ENCODE measurements at regions not wholly inside any gene's neighbourhood (a gene's known extent, or its start where the extent isn't known, plus 50 kb on each side); places are given as distances from the start of the nearest gene placed in this dataset.

GRCh38 chr4:103484521-103484920, 235.3 kb downstream of the TACR3 start:
- H3K4me3 ChIP-seq: no peak overlapping the region
- H3K36me3 ChIP-seq: no peaks in the 10 kb centered on the region
- H3K27ac ChIP-seq: no peak overlapping the region
- H3K27me3 ChIP-seq: no peaks in the 10 kb centered on the region
- no peak for TF ChIP-seq POLR2AphosphoS5 (IDR thresholded peaks at IDR 0.05; ENCODE audit: insufficient read depth in 1 of 2, low read depth in 1 of 2)
- TF ChIP-seq POLR2A (IDR thresholded peaks at IDR 0.05): no peak
- TF ChIP-seq CTCF (IDR thresholded peaks at IDR 0.05): no peak
- no peaks in the 10 kb centered on the region for H3K9me3 ChIP-seq
- intact Hi-C loops (cut with DNase I): no loop called here
- DNase-seq (ENCODE audit: extremely low spot score in 2 of 2): no peak
- H3K4me1 ChIP-seq: no peaks in the 10 kb centered on the region

GRCh38 chr4:103482893-103483292, 236.9 kb downstream of the TACR3 start:
- no peak for TF ChIP-seq POLR2A (IDR thresholded peaks at IDR 0.05)
- TF ChIP-seq CTCF (IDR thresholded peaks at IDR 0.05): no peak
- TF ChIP-seq POLR2AphosphoS5 (IDR thresholded peaks at IDR 0.05; ENCODE audit: insufficient read depth in 1 of 2, low read depth in 1 of 2): no peak
- Histone ChIP-seq H3K36me3 (no peaks in the 10 kb centered on the region), H3K27me3 (no peaks in the 10 kb centered on the region), H3K27ac (no peak overlapping the region), H3K4me3 (no peak overlapping the region), H3K9me3 (no peaks in the 10 kb centered on the region), H3K4me1 (no peaks in the 10 kb centered on the region)
- intact Hi-C loops (cut with DNase I): no loop called here
- no peak for DNase-seq (ENCODE audit: extremely low spot score in 2 of 2)

GRCh38 chr4:103482471-103482870, 237.3 kb downstream of the TACR3 start:
- H3K27me3 ChIP-seq: no peaks in the 10 kb centered on the region
- no peak overlapping the region for H3K27ac ChIP-seq
- no peak for TF ChIP-seq POLR2A (IDR thresholded peaks at IDR 0.05)
- TF ChIP-seq CTCF (IDR thresholded peaks at IDR 0.05): no peak
- no peak for TF ChIP-seq POLR2AphosphoS5 (IDR thresholded peaks at IDR 0.05; ENCODE audit: insufficient read depth in 1 of 2, low read depth in 1 of 2)
- intact Hi-C loops (cut with DNase I): no loop called here
- no peaks in the 10 kb centered on the region for H3K4me1 ChIP-seq
- no peak overlapping the region for H3K4me3 ChIP-seq
- no peak for DNase-seq (ENCODE audit: extremely low spot score in 2 of 2)
- no peaks in the 10 kb centered on the region for H3K9me3 ChIP-seq
- H3K36me3 ChIP-seq: no peaks in the 10 kb centered on the region

- H3K9me3 ChIP-seq: no peaks in the 10 kb centered on the region
- no peaks in the 10 kb centered on the region for H3K27me3 ChIP-seq
- TF ChIP-seq CTCF (IDR thresholded peaks at IDR 0.05): no peak
- no peak for TF ChIP-seq POLR2A (IDR thresholded peaks at IDR 0.05)
- TF ChIP-seq POLR2AphosphoS5 (IDR thresholded peaks at IDR 0.05; ENCODE audit: insufficient read depth in 1 of 2, low read depth in 1 of 2): no peak
- H3K36me3 ChIP-seq: no peaks in the 10 kb centered on the region
- no peak for DNase-seq (ENCODE audit: extremely low spot score in 2 of 2)
- H3K4me3 ChIP-seq: no peak overlapping the region
- H3K4me1 ChIP-seq: no peaks in the 10 kb centered on the region
- H3K27ac ChIP-seq: no peak overlapping the region
- intact Hi-C loops (cut with DNase I): no loop called here
Observed at GRCh38 chr4:103478734-103479133, 241.1 kb downstream of the TACR3 start.

- no peak for DNase-seq (ENCODE audit: extremely low spot score in 2 of 2)
- Histone ChIP-seq H3K36me3 (no peaks in the 10 kb centered on the region), H3K27me3 (no peaks in the 10 kb centered on the region), H3K4me3 (no peak overlapping the region), H3K27ac (no peak overlapping the region), H3K9me3 (no peaks in the 10 kb centered on the region), H3K4me1 (no peaks in the 10 kb centered on the region)
- intact Hi-C loops (cut with DNase I): no loop called here
- TF ChIP-seq POLR2A (IDR thresholded peaks at IDR 0.05) (no peak), CTCF (IDR thresholded peaks at IDR 0.05) (no peak), POLR2AphosphoS5 (IDR thresholded peaks at IDR 0.05; ENCODE audit: insufficient read depth in 1 of 2, low read depth in 1 of 2) (no peak)
Observed at GRCh38 chr4:103478210-103478609, 241.6 kb downstream of the TACR3 start.
